ENCODE measurements at regions not wholly inside any gene's neighbourhood (a gene's known extent, or its start where the extent isn't known, plus 50 kb on each side); places are given as distances from the start of the nearest gene placed in this dataset.

- TF ChIP-seq POLR2AphosphoS5 (IDR thresholded peaks at IDR 0.05; ENCODE audit: low read depth) (no peak), EZH2 (IDR thresholded peaks at IDR 0.05; ENCODE audit: low read depth, unreplicated experiment) (no peak), CTCF (conservative IDR thresholded peaks at IDR 0.05; ENCODE audit: low read depth in 2 of 2) (no peak)
Measured at GRCh38 chr3:13132281-13132680, 59.1 kb upstream of the IQSEC1 start.
